ENCODE measurements at regions not wholly inside any gene's neighbourhood (a gene's known extent, or its start where the extent isn't known, plus 50 kb on each side); places are given as distances from the start of the nearest gene placed in this dataset.
"Not testable (repeated sequence)": the region's sequence is repeated elsewhere in the genome, so short reads cannot be mapped to it uniquely, and the experiment has no call there.

DNA sequence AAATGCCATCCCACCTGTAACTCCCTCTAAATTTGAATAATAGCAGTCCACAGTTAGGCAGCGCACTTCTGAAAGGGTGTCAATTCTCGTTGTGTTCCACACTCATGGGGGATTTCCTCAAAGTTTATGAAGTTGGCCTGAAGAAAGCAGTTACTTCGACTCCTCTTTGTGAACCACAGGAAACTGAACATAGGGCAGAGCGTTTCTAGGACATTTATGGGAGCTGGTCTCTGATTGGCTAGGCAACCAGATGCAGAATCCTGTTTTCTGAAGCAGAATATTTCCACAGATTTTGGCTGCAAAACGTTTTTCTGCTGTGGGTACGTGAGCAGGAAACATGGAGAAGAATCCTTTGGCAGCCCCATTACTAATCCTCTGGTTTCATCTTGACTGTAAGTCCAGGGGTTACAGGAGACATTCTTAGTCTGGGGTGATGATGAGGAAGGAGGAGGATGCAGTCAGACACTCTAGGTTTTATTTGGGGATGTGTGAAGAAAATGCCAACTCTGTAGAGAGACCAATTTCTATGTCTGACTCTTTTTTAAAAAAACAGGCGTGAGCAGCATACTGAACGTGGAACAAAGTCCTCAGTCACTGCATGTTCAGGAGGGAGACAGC is 431.5 kb upstream of the OR4E1 start:
- POLR2A ChIA-PET = no interaction called here

GRCh38 chr14:22100764-22101120 is 427.1 kb upstream of the OR4E1 start:
- POLR2A ChIA-PET; DNase-seq (ENCODE audit: low read depth, low spot score); H3K4me3 ChIP-seq (ENCODE audit: low read depth, low read length): not testable (repeated sequence)
- CTCF ChIA-PET = interaction anchor here (0.8 to 1.6 kb wide), 2 partner anchors 13 to 183 kb away, joined by 3 read pairs; no protein-coding TSS in a partner anchor

More for the DNA sequence above, 431.5 kb upstream of the OR4E1 start:
- CTCF ChIA-PET = no interaction called here
- TF ChIP-seq, protein P1, sequence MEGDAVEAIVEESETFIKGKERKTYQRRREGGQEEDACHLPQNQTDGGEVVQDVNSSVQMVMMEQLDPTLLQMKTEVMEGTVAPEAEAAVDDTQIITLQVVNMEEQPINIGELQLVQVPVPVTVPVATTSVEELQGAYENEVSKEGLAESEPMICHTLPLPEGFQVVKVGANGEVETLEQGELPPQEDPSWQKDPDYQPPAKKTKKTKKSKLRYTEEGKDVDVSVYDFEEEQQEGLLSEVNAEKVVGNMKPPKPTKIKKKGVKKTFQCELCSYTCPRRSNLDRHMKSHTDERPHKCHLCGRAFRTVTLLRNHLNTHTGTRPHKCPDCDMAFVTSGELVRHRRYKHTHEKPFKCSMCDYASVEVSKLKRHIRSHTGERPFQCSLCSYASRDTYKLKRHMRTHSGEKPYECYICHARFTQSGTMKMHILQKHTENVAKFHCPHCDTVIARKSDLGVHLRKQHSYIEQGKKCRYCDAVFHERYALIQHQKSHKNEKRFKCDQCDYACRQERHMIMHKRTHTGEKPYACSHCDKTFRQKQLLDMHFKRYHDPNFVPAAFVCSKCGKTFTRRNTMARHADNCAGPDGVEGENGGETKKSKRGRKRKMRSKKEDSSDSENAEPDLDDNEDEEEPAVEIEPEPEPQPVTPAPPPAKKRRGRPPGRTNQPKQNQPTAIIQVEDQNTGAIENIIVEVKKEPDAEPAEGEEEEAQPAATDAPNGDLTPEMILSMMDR (IDR thresholded peaks at IDR 0.05; ENCODE audit: insufficient read depth, low read length, missing control alignments) = no peak
- DNase-seq (ENCODE audit: low read depth, low spot score) = no peak
- no peak overlapping the region for H3K4me3 ChIP-seq (ENCODE audit: low read depth, low read length)

DNA sequence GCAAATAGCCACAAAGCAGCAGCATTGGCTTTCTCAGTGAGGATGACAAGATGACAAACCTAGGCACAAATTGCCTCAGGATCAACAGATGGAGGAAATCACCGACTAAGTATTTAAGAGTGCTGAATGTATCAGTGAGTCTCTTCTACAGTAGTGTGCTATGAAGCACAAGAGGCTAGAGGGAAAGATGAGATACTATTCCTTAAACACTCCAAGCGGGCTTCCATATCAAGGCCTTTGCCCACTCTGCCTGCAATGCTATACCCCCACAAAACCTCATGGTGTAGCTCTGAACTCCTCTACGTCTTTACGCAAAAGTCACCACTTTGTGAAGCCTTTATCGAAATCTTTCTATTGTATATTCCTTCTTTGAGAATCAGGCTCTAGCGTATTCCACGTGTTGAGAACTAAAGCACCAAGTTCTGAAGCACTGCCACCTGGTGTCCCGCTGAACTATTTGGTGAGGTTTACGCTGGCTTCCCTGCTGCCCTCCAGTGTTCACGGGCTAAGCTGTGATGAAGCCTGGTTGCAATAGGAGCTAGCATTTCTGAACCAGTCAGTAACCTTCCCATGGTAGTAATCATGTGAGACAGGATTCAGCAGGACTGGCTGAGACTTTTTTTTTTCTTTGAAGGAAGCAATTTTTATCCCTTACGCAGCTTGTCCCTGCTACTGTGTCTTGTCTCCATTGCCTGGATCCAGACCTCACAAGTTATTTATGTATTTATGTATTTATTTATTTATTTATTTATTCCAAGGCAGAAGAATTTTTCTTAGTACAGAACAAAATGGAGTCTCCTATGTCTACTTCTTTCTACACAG is 426.5 kb upstream of the OR4E1 start:
- no peak overlapping the region for H3K4me3 ChIP-seq (ENCODE audit: low read depth, low read length)
- ChIA-PET POLR2A (no interaction called here), CTCF (interaction anchor here (0.7 to 1.6 kb wide), 5 partner anchors 8 to 182 kb away, joined by 3 to 5 read pairs (median 3); no protein-coding TSS in a partner anchor)
- TF ChIP-seq, protein P1 (IDR thresholded peaks at IDR 0.05; ENCODE audit: insufficient read depth, low read length, missing control alignments) = peak; percentile 55
- no peak for DNase-seq (ENCODE audit: low read depth, low spot score)

DNA sequence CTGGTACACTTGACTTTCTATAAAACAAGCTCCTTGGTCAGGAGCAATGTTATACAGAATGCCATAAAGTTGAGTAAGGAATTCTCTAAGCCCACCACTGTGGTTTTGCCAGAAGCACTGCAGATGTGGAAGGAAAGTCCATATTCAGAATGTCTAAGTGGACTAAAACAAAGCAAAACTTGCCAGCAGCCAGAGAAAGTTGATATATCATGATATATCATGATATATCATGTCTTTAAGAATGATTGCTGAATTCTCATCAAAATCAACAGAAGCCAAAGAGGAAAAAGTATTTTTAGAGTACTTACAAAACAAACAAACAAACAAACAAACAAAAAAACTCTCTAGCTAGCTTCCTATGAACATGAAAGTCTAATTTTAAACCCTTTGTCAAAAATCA is 424.8 kb upstream of the OR4E1 start:
- no peak for DNase-seq (ENCODE audit: low read depth, low spot score)
- ChIA-PET CTCF (no interaction called here), POLR2A (no interaction called here)
- no peak overlapping the region for H3K4me3 ChIP-seq (ENCODE audit: low read depth, low read length)
- TF ChIP-seq, protein P1 (IDR thresholded peaks at IDR 0.05; ENCODE audit: insufficient read depth, low read length, missing control alignments) = no peak

DNA sequence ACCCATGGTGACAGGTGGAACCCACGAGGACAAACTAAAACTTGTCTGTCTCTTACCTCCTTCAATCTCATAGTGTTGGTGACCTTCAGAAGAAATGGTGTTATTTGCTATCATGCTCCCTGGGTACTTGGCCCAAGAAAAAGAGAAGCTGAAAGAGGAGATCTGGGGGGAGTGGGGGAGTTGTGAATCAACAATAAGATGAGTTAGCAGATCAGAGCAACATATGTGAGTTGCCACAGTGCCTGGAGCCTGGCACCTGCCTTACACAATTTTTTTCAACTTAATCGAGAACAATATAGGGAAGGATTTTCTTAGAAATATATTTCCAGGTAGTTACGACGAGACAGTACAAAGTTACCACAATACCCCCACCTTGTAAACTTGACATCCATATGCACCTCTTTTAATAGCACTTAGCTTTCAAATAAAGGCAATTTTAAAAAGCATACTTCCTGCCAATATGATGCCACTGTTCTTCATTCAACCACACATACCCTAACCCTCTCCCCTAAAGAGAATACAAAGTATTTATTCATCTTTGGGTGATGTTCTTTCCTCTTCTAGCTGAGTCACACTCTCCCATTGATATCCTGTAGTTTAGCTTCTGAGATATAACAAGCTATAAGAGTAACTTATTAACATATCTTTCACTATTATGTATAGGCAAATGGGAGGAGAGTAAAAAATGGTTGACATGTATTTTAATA is 424.1 kb upstream of the OR4E1 start:
- POLR2A ChIA-PET = no interaction called here
- no peak for DNase-seq (ENCODE audit: low read depth, low spot score)
- CTCF ChIA-PET = no interaction called here
- TF ChIP-seq, protein P1 (IDR thresholded peaks at IDR 0.05; ENCODE audit: insufficient read depth, low read length, missing control alignments) = no peak
- no peak overlapping the region for H3K4me3 ChIP-seq (ENCODE audit: low read depth, low read length)

- CTCF ChIA-PET = no interaction called here
- no peak overlapping the region for H3K4me3 ChIP-seq (ENCODE audit: low read depth, low read length)
- TF ChIP-seq, protein P1 (IDR thresholded peaks at IDR 0.05; ENCODE audit: insufficient read depth, low read length, missing control alignments) = no peak
- DNase-seq (ENCODE audit: low read depth, low spot score) = no peak
- POLR2A ChIA-PET = no interaction called here
These were observed 423.5 kb upstream of the OR4E1 start for GRCh38 chr14:22097072-22097471.
